HG02970 (cell line): ENCODE measurements at regions not wholly inside any gene's neighbourhood (a gene's known extent, or its start where the extent isn't known, plus 50 kb on each side); places are given as distances from the start of the nearest gene placed in this dataset.

Source experiments
- ATAC-seq: cut with Tn5 transposase; IDR thresholded peaks from one replicate; pipeline ENCODE4 v1.9.1; 2021; ENCODE audit warnings: mild to moderate bottlenecking, moderate library complexity, moderate number of reproducible peaks; ENCODE audit not compliant: unreplicated experiment, low FRiP score

DNA sequence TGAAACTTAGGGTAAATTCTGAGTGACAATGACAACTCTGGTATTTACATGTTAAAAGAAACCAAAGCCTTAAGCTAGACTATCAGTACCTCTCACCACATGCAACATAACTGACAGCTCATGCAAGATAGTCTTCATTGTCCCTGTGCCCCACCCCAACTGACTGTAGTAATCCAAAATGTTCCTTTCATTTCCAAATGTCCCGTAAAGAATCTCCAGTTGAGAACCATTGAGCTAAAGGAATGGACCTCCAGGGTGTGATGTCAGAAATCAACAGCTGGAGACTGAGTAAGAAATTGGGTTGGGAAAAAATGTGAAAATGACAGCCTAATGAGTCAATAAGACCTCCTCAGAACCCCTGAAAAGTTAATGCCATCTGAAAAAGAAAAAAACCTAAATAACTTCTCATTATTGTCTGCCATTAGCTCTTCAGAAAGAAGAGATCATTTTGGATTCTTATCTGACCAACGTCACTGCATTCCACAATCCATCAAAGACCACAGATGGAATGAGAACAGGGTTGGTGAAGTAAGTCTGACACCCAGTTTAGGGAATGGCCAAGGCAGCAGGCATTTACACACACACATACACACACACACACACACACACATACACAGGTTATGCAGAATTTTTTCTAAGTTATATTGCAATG, 51.7 kb upstream of the ACVR2A start:
- no peak for ATAC-seq

DNA sequence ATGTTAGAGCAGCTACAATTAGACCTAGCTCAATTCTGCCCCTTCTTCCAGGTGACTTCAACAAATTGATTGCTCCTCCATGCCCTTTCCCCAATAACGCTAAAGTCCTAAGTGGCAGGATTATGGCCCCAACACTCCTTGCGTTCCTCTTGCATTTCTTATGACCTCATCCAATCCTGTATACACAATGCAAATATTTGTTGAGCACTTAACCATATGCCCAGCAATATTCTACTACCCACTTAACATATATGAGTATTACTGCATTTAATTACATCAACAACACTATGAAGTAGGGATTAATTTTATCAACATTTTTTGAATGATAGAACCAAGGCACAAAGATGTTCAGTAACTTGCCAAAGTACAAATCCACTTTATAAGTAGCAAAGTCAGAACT, 54.2 kb upstream of the ACVR2A start:
- no peak for ATAC-seq

DNA sequence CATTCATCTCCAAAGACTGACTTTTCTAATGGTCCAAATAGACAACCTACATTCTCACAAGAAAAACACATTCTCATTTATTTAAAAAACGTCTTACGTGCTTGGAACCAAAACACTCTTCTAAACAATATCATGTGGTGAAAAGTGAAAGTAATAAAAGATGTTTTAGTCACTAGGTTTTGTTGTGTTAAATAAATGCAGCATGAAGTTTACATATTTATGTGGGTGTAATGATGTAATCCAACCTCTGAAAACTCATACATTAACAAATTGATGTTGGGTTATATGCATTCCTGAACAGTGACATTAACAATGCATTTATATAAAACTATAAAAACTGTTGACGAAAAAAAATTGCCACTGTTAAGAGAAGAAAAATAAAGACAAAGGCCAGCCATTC, 55.1 kb upstream of the ACVR2A start:
- no peak for ATAC-seq

DNA sequence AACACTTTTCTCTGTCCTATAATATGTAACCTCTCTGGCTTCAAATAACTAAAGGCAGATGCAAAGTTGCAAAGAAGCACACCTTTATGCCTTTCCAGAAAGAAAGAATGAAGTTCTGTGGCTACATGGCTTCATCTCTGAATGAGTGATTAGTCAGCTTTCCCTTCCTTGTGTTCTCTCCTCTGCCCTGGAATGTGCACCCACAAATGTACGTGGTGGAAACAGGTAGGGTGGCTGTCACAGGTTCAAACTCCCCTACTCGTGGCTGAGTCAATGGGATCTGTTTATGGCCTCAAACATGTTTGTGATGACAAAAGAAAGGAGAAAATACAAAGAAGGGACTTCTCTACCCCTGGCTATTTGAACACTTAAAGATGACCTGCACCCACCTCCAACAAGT, 55.5 kb upstream of the ACVR2A start:
- ATAC-seq, result no peak

DNA sequence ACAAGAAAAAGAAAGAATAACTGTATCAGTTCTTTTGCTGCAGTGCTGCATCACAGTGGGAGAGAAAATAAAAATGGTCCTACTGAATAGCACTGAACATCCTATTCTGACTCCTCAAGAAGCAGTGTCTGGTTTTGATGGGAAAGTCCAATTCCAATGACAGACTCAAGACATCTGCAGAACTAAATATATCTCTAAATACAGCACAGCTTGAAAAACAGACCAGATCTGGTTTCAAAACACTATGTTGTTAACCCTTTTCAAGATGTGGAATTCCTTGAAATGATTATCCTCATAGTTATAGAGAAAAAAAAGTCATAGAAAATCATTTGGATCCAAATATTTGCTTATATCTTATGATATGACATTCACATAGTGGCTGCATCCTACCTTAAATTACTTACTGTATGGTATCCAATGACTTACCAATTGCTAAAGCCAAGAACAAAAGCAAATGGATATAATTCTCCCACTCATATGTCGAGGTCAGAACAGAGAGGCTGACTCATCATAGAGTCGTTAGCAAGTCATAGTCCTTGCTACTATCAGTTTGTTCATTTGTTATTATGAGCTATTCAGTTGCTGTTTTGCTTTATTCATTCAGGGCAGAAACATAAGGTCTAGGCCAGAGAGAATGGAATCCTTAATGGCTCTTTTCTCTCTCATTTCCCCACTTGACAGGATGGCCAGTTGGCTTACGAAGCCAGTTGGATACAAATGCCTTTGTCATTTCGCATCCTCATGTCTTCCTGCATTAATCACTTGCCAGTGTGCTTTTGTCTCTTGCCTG, 62.5 kb upstream of the ACVR2A start:
- no peak for ATAC-seq

DNA sequence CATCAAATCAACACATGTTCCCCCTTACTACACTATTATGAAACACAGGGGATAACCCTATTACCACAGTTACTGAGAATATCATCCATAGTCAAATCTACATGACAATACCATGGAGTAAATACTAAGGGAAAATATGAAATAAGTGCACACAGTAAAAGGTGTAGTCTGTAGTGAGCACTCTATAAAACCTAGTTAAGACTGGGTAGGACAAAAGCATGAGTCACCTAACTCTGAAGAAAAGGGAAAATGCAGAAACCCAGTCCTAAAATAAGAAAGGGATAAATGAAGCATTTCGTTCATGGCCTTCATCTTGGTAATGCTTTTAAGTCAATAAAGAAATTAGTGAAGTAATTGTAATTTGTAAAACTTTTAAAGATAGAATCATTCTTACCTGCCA, 65.4 kb upstream of the ACVR2A start:
- no peak for ATAC-seq

DNA sequence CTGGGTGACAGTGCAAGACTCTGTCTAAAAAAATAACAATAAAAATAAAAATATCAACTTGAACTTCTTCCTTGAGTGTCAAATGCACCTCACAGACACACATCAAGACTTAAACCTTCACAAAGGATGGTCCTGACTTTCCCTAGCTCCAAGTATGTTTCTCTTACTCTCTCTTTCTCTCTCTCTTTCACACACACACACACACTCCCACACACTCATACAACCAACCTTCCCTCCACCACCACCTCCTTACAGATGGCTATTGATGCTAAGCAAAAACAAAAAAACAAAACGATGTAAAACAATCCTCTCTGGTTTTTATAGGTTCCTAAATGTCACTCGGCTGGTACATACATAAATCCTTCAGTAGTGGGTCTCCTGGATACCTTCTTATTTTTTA, 67.4 kb upstream of the ACVR2A start:
- ATAC-seq, result no peak

DNA sequence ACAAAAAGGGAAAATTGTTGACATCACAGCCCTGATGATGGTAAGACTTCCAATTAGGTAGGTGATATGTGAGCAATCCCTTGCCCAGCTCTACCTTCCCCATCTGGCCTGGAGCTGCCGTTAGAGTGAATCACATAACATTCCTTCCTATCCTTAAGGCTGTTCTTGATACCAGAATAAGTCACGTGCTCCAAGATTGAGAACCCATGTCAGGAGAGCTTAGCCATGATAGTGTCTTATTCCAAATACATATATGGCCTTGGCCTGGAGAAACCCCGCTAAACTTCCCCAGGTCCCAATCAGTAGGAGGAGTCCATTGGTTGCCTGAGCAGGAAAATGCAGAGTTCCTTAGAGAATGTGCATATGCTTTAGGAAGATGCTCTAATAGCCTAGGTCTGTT, 70.0 kb upstream of the ACVR2A start:
- no peak for ATAC-seq

DNA sequence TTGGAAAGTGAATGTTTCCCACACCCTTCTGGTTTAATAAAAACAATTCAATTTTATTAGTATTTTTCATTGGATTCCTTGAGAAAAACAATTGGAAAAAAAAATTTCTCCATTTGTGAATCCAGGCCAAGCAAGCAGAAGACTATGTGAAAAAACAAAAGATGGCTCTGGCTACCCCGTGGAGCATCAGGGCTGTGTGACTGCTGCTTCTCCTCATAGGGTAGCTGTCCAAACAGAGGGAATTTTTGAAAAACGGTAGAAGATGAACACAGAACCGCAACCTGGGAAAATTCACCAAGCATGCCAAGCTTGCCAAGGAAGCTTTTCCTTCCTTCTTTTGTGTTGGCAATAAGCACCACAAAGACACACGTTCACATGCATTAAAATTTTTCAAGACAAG, 71.3 kb upstream of the ACVR2A start:
- no peak for ATAC-seq

DNA sequence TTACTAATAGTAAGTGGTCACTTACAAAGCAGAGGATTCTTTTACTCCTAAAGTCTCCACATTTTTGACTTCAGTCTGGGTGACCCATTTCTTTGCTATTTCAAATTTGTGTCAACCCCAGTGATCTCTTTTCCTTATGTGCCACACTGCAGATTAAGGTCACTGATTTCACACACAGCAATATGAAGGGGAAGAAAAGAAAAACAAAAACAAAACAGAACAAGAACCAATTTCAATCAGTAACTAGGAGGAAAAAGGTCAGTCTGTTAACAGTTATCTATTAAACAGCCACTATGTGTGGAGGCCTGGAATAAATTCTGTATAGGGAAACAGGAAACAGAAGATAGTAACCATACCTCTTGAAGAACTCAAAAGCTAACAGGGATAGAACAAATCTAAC, 72.0 kb upstream of the ACVR2A start:
- ATAC-seq, result no peak

DNA sequence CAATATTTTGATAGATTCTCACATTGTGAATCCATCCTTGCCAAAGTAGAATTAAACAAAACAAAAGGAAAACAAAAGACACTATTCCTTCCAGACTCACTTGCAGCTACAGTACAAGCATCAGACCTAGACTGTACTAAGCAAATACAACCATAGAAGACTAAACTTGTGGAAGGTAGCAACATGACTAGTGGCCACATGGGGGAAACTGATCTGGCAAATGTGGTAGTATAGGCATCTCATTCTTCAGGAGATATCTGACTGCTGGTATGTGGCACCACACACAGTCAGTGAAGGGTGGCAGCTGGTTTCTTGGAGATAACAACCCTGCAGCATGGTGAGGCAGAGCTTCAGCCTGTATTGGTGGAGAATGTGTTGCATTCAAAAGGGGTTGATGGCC, 81.0 kb upstream of the ACVR2A start:
- ATAC-seq, result no peak

DNA sequence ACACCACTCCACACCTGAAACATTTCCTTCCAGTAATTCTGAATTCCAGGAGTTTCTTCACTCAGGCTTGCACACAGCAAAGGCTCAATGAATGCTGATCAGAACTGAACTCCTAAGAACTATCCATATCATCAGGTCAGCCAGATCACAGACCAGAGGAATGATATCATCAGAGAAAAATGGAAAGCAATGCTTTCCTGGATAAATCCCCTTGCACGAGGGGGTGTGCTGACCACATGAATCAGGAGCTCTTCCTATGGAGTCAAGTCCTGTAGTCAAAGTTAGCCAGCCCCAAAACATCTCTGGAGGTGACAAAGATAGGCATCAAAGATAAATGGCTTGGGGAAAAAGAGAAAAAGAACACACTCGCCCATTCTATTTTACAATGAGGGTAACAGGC, 83.8 kb upstream of the ACVR2A start:
- ATAC-seq, result no peak

DNA sequence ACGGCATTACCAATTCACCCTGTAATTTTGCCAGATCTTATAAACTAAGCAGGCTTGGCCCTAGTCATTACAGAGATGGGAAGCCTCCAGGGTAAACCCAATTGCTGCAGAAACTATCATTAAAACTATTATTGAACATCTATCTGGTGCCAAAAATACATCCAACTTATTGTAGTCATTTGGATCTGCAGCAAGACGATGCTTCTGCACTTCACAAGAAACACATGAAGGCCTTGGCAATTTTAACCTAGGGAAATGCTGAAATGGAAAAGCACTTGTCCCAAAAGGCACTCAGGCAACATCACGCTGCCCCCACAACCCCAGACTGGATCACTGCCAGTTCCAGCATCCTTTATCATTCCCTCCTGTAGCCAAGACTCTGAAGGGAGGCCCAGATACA, 85.3 kb upstream of the ACVR2A start:
- ATAC-seq, result no peak

DNA sequence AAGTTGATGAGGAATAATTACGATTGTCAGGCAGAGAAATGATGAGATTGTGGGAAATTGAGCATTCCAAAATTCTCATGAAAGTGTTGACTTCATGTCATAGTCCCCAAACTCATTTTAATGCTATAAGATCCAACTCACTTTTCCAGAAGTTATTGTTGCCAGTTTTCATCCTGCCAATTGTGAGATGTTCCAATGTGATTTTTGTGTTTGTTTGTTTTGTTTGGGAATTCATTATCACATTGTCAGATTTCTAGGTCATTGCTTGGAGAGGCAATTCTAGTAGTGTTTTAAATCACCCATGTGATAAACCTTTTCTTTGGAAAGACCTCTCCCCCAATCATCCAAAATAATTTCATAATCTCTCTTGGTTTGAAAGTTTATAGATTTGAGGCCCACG, 86.0 kb upstream of the ACVR2A start:
- ATAC-seq, result no peak

DNA sequence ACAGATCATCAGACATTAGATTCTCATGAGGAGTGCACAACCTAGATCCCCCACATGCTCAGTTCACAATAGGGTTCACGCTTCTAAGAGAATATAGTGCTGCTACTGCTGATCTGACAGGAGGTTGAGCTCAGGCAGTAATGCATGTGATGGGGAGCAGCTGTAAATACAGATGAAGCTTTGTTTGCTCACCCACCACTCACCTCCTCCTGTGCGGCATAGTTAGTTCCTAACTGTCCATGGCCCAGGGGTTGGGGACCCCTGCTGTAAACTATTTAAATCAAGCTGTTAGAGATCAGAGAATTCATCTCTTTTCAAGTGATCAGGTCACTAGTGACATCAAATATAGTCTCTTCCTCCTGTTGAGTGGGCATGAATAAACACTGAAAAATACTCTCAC, 88.8 kb upstream of the ACVR2A start:
- ATAC-seq, result no peak

DNA sequence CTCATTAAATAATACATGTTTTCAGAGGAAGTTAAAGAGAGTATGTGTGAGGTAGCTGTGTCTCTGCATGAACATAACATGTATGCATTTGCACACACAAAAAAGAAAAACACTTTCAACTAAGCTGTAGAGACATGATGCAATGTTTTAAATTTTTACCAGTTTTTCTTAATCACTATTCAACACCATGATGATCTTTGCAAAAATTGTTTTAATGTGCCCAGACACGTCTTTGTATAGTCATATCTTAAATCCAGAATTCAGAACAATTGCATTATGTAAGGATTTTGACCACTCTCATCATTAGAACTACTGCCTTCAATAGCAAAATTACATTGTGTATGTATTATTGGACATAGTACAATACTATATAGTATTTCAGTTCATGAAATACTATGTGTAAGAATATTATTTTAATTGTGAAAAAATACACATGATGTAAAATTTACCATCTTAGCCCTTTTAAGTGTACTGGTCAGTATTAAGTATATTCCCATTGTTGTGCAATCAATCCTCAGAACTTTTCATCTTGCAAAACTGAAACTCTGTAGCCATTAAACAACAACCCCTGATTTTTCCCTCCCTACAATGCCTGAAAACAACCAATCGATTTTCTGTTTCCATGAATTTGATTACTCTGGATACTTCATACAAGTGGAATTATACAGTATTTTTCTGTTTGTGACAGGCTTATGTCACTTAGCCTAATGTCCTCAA, 104.5 kb upstream of the ACVR2A start:
- ATAC-seq, result no peak

DNA sequence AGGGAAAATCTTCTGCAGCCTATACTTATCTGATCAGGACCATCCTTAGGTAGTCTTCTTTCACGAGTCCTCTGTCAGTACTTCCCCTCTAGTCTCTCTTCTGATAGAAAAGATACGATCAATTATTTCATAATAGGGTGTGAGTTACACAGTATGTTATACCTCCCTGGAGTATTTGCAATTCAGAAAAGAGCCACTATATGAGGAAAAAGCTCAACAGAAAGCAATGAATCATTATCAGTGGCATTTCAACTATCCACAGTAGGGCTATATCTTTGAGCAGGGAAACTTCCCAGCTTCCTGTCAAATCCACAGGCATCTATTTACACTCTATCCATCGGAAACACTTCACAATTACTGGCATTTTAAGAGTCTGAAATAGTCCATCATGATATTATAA, 105.3 kb upstream of the ACVR2A start:
- ATAC-seq, result no peak

DNA sequence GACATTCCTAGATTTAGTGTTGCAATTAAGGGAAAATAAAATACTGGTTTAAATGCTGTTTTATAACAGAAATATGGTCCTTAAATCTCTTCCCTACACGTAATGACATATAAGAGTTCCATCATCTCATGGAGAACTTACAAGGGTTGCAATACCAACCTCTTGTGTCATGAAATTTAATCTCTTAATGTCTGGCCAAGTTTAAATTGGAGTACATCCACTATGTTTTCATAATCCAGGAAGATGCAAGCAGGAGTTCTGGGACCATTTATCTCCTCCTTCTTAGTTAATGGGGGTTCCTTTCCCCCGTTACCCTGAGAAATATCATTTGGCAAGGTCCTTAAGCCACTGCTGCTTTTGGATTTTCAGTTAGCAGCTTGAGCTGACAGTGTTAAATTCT, 126.0 kb upstream of the ACVR2A start:
- ATAC-seq, result no peak

DNA sequence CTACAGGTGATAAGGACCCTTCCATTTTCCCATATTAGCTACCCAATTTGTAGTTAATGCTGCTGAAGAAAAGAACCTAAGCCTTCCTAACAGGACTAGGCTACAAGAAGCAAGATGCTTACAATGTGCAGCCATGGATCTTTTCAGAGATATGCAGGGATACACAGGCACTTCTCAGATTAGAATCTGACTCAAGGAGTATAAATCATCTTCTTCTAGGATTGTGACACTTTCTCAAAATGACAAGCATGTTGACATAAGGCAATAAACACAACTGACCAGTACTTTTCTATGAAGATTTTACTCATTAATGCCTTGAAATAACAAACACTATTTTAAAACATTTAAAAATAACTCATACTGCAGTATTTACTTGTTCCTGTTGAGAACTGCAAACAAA, 127.9 kb upstream of the ACVR2A start:
- no peak for ATAC-seq

DNA sequence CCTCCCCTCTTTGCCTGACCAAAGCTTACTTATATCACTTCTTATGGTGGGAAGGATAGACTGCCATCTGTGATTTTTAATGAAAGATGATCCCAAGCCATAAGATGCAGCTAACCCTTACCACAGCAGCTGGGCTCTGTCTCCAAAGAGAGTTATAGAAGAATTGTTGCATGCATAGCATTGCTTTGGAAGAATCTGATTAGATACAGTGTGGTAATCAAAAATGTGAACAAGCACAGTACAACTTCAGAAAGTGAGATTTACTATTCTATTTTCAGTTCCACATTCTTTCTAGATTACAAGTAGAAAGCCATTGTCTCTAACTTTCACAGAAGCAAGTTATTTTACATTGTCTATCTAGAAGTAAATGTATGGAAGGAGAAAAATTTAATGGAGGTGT, 129.0 kb upstream of the ACVR2A start:
- ATAC-seq, result no peak

DNA sequence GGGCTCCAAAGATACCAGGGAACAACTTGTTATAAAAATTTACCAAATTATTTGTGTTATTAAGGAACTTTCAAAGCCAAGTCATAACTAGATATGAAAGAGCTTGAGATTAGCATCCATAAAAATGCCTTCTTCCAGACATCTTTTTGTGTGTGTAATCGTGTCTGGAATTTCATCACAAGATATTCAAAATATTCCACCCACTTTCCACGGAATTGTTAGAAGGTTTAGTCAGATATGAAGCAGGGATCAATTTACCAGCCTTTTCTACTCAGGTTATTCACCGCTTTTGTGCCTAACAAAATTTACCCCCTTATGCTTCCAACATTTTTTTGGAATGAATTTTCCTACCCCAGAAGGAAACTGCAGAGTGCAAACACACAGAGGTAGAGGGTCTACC, 130.2 kb upstream of the ACVR2A start:
- no peak for ATAC-seq

DNA sequence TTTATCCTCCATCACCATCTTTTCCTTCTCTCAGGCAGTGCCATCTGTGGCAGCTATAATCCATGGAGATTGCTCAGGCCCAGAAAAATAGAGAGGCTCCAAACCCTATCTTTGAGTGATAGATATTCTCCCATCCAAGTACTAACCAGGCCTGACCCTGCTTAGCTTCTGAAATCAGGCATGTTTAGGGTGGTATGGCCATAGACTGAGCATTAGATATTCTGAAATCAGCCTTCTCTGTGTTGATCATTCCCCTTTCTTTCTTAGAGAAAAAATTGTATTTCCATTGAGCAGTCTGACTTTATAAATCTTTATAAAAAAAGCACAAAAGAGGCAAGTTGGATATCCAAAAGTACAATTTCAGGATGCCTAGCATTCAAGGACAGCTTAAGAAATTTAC, 131.5 kb upstream of the ACVR2A start:
- ATAC-seq, result no peak
